Esophagus (tissue), 2 donors: ENCODE measurements at regions not wholly inside any gene's neighbourhood (a gene's known extent, or its start where the extent isn't known, plus 50 kb on each side); places are given as distances from the start of the nearest gene placed in this dataset.
"Not testable (repeated sequence)": the region's sequence is repeated elsewhere in the genome, so short reads cannot be mapped to it uniquely, and the experiment has no call there.

Source experiments
- H3K27ac ChIP-seq, 2 donors: one replicate each; pipeline ENCODE4 v1.5.1; 2013; ENCODE audit warnings: low read depth in 2 of 2, mild to moderate bottlenecking in 2 of 2, inconsistent platforms in 1 of 2, low read length in 1 of 2, moderate library complexity in 1 of 2
- H3K27me3 ChIP-seq, 2 donors: one replicate each; pipeline ENCODE4 v1.6.1; 2013; ENCODE audit warnings: low read length in 2 of 2, control low read depth in 1 of 2, mild to moderate bottlenecking in 1 of 2; ENCODE audit not compliant: insufficient read depth in 2 of 2, control insufficient read depth in 1 of 2
- H3K36me3 ChIP-seq, 2 donors: one replicate each; pipeline ENCODE4 v1.6.1; 2013; ENCODE audit warnings: low read length in 1 of 2; ENCODE audit not compliant: control insufficient read depth in 2 of 2, insufficient read depth in 2 of 2
- H3K4me1 ChIP-seq, 2 donors: one replicate each; pipeline ENCODE4 v1.6.1; 2013; ENCODE audit warnings: low read length in 1 of 2; ENCODE audit not compliant: control insufficient read depth in 2 of 2, insufficient read depth in 2 of 2
- H3K4me3 ChIP-seq, 2 donors: one replicate each; pipeline ENCODE4 v1.5.1; 2013; ENCODE audit warnings: low read length in 2 of 2, mild to moderate bottlenecking in 2 of 2, low read depth in 1 of 2, moderate library complexity in 1 of 2
- H3K9me3 ChIP-seq, 2 donors: one replicate each; pipeline ENCODE4 v1.6.1; 2013; ENCODE audit warnings: mild to moderate bottlenecking in 2 of 2, low read depth in 1 of 2, low read length in 1 of 2, moderate library complexity in 1 of 2; ENCODE audit not compliant: control insufficient read depth in 2 of 2, insufficient read depth in 1 of 2
- WGBS, 2 donors: extraction: QIAGEN DNeasy Blood & Tissue Kit; methylation state at CpG; one replicate each; pipeline ENCODE4 v1.1.7; 2013; 5-methylcytosine and 5-hydroxymethylcytosine counted together
- donor health status: healthy with polysubstance abuse.
- donor health status: Bipolar disorder and iron deficiency.

DNA sequence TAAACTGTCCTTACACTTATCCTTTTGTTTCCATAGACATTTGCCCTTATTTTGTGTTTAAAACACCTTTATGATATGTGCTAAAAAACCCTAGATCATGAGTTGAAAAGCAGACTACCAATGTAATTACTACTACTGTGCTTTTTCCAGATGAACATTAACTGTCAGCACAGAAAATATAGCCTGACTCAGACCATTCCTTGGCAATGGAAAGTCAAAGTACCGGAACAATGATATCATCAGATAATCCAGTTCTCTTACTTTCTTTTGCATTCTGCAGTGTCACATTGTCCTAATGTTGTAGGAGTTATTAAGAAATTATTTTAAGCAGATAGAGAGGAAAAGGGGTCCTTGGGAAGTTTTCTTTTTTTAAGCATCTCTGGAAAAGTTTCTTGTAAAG, 1189.0 kb upstream of the FLRT2 start:
- H3K36me3 ChIP-seq, result no peaks in the 10 kb centered on the region
- H3K27ac ChIP-seq, result no peak overlapping the region
- peaks cover 0 to 2% of the 10 kb centered on the region in 2 donors for H3K4me1 ChIP-seq
- H3K9me3 ChIP-seq, result no peaks in the 10 kb centered on the region
- H3K4me3 ChIP-seq, result no peak overlapping the region
- 25 to 38% methylated on average over 1 of the region's 1 CpG for WGBS, 2 donors
- no peaks in the 10 kb centered on the region for H3K27me3 ChIP-seq

DNA sequence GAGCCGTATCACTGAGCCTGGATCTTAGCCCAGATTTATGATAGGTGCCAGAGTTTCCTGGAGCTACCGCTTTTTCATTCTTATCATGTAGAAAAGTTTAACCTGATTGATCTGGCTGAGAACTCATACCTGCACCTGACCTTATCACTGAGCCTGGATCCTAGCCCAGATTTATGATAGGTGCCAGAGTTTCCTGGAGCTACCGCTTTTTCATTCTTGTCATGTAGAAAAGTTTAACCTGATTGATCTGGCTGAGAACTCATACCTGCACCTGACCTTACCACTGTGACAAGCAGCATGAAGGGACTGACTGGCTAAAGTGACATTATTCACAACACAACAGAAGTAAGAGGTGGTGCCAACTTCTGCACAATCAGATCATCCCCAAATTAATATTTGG, 1188.1 kb upstream of the FLRT2 start:
- 78 to 84% methylated on average over 3 of the region's 3 CpGs for WGBS, 2 donors
- not testable (repeated sequence) for H3K27ac ChIP-seq, H3K27me3 ChIP-seq, H3K4me1 ChIP-seq, H3K4me3 ChIP-seq, H3K36me3 ChIP-seq, H3K9me3 ChIP-seq

DNA sequence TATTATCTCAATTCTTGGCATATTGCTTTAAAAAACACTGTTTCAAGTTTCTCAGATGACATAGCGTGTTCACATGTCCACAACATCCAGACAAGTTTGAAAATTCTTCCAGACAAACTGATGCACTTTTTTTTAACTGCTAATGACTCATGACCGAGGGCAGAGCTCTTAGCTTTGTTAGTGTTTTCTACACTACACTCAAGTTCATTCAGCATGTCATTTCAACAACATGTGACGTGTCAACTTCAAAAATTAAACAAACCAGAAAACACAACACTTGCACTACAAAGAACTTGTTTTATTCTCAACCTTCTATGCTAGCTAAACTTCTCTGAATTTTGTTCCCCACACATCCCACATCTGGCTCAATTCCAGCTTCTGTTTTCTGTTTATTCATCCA, 1186.3 kb upstream of the FLRT2 start:
- no peaks in the 10 kb centered on the region for H3K36me3 ChIP-seq
- no peak overlapping the region for H3K4me3 ChIP-seq
- no peaks in the 10 kb centered on the region for H3K27me3 ChIP-seq
- no peak overlapping the region for H3K27ac ChIP-seq
- H3K4me1 ChIP-seq, result peaks cover 0 to 2% of the 10 kb centered on the region in 2 donors
- H3K9me3 ChIP-seq, result no peaks in the 10 kb centered on the region
- 35 to 57% methylated on average over 3 of the region's 3 CpGs for WGBS, 2 donors

DNA sequence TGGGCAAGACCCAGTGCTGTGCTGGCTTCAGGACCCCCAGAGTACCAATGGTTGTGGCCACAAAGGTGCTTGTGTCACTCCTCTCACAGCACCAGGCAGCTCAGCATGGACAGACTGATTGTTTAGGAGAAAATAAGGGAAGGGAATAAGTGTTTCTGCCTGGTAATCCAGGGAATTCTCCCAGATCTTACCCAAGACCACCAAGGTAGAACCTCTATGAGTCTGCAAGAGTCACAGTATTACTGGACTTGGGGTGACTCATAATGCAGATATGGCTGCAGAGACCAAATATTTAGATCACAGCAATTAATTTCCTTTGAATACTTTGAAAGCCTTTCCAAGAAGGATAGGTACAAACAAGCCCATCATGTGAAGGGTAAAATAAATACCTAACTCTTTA, 1178.3 kb upstream of the FLRT2 start:
- no peaks in the 10 kb centered on the region for H3K4me1 ChIP-seq
- H3K9me3 ChIP-seq, result peaks cover 0 to 5% of the 10 kb centered on the region in 2 donors
- no peak overlapping the region for H3K27ac ChIP-seq
- H3K36me3 ChIP-seq, result no peaks in the 10 kb centered on the region
- H3K27me3 ChIP-seq, result no peaks in the 10 kb centered on the region
- no peak overlapping the region for H3K4me3 ChIP-seq

DNA sequence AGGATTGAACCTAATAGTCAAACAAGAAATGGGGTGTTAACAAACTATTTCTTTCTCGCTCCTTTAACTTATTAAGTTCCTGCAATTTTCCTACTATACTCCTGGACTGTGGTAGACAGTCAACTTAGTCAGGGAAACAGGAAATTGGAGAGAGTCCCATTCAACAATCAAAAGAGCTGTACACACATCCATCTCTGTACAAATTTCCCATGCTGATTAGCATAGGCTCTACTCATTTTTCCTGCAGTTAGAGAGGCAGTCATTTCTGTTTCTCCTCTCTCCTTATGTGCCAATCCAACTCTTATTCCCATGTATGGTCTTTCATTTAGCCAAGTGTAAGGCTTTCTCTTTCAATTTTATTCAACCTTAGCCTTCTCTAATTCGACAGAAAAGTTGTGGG, 1168.5 kb upstream of the FLRT2 start:
- Histone ChIP-seq H3K4me3 (no peak overlapping the region), H3K4me1 (no peaks in the 10 kb centered on the region), H3K9me3 (no peaks in the 10 kb centered on the region), H3K27me3 (no peaks in the 10 kb centered on the region), H3K27ac (no peak overlapping the region), H3K36me3 (no peaks in the 10 kb centered on the region)
- 56 to 65% methylated on average over 2 of the region's 2 CpGs for WGBS, 2 donors

DNA sequence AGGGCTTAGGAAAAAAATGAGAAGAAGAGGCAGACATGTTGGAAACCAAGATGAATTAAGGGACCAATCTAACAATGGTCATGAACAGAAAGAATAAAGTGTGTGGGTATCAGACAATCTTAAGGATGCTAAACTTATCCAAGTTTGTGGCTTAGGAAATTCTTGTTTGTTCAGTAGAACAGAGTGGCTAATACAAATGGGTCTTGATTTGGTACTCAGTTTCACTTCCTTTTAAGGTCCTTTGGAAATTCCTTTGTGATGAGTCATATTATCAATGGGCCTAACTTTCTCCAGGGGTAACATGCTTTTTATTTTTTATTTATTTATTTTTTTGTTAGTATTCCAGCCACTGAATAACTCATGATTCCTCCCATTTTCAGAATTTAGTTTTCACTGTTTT, 1154.7 kb upstream of the FLRT2 start:
- H3K9me3 ChIP-seq, result no peaks in the 10 kb centered on the region
- H3K4me3 ChIP-seq, result no peak overlapping the region

DNA sequence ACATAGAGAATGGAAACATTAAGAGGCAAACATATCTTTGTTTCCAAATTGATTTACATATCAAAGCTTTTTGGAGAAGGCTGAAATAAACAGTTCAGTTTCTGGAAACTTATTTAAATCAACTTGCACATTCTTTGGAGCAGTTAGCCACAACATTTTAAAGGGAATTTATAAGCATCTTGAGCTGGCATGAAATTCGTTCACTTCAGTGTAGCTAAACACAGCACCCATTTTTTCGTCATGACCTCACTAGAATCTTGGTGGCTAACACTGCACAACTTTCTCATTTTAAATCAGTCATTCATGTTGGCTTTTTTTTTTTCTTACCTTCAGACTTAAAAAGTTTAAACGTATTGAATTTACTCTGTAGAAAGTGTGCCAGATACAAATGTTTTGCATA, 1139.9 kb upstream of the FLRT2 start:
- H3K4me3 ChIP-seq, result no peak overlapping the region
- 59 to 65% methylated on average over 3 of the region's 3 CpGs for WGBS, 2 donors
- no peaks in the 10 kb centered on the region for H3K36me3 ChIP-seq
- no peaks in the 10 kb centered on the region for H3K9me3 ChIP-seq
- no peaks in the 10 kb centered on the region for H3K4me1 ChIP-seq
- H3K27me3 ChIP-seq, result no peaks in the 10 kb centered on the region
- H3K27ac ChIP-seq, result no peak overlapping the region

More for the DNA sequence above, 1154.7 kb upstream of the FLRT2 start:
- no peaks in the 10 kb centered on the region for H3K4me1 ChIP-seq
- no peak overlapping the region for H3K27ac ChIP-seq
- H3K27me3 ChIP-seq, result no peaks in the 10 kb centered on the region
- no peaks in the 10 kb centered on the region for H3K36me3 ChIP-seq

DNA sequence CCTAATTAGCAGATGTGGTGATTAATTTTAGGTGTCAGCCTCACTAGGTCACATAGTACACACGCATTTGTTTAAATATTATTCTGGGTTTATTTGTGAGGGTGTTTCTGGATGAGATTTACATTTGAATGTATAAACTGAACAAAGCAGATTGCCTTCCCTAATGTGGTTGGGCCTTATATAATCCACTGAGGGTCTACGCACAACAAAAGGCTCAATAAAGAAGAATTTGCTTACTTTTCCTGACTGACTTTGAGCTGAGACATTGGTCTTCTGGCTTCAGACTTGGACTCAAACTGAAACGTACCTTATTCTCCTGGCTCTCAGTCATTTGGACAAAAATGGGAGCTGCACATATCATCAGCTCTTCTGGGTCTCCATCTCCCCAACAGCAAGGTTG, 1132.3 kb upstream of the FLRT2 start:
- no peak overlapping the region for H3K27ac ChIP-seq
- WGBS, 2 donors, result 81 to 86% methylated on average over 3 of the region's 3 CpGs
- no peaks in the 10 kb centered on the region for H3K4me1 ChIP-seq
- no peaks in the 10 kb centered on the region for H3K36me3 ChIP-seq
- H3K9me3 ChIP-seq, result peaks cover 0 to 7% of the 10 kb centered on the region in 2 donors
- H3K4me3 ChIP-seq, result no peak overlapping the region
- no peaks in the 10 kb centered on the region for H3K27me3 ChIP-seq

DNA sequence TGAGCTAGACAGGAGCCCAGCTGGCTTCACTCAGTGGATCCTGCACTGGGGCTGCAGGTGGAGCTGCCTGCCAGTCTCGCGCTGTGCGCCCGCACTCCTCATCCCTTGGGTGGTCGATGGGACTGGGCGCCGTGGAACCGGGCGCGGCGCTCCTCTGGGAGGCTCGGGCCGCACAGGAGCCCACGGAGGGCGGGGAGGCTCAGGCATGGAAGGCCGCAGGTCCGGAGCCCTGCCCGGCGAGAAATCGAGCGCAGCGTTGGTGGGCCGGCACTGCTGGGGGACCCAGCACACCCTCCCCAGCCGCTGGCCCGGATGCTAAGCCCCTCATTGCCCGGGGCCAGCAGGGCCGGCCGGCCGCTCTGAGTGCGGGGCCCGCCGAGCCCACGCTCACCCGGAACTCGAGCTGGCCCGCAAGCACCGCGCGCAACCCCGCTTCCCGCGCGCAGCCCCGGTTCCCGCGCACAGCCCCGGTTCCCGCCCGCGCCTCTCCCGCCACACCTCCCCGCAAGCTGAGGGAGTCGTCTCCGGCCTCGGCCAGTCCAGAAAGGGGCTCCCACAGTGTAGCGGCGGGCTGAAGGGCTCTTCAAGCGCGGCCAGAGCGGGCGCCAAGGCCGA, 1130.5 kb upstream of the FLRT2 start:
- no peaks in the 10 kb centered on the region for H3K36me3 ChIP-seq
- no peak overlapping the region for H3K27ac ChIP-seq
- no peaks in the 10 kb centered on the region for H3K4me1 ChIP-seq
- no peak overlapping the region for H3K4me3 ChIP-seq
- H3K9me3 ChIP-seq, result peaks cover 0 to 7% of the 10 kb centered on the region in 2 donors
- H3K27me3 ChIP-seq, result no peaks in the 10 kb centered on the region
- WGBS, 2 donors, result 96 to 97% methylated on average over 41 to 62 of the region's 62 CpGs

DNA sequence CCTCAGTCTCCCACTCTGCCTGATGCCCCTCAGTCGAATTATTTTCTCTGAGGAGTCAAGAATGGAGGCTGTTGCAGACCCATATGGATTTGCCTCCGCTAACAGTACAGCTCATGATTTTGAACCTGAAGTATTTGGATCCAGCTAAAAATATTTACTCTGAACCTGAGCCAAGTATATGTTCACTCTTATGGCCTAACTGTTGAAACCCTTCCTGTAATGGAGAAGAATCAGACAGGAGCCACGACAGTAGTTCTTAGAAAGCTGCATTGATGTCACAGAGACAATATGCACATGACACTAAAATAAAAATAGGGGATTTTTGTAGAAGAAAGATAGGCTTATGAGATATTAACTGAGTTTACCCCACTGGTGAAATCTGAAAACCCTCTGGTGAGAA, 1128.3 kb upstream of the FLRT2 start:
- no peaks in the 10 kb centered on the region for H3K27me3 ChIP-seq
- no peak overlapping the region for H3K4me3 ChIP-seq
- no peaks in the 10 kb centered on the region for H3K4me1 ChIP-seq
- no peak overlapping the region for H3K27ac ChIP-seq
- peaks cover 0 to 7% of the 10 kb centered on the region in 2 donors for H3K9me3 ChIP-seq
- no peaks in the 10 kb centered on the region for H3K36me3 ChIP-seq
- 67 to 72% methylated on average over 3 of the region's 3 CpGs for WGBS, 2 donors
